Stimulated activated naive CD4-positive, alpha-beta T cell (primary cell): ENCODE measurements at regions not wholly inside any gene's neighbourhood (a gene's known extent, or its start where the extent isn't known, plus 50 kb on each side); places are given as distances from the start of the nearest gene placed in this dataset.
"Not testable (repeated sequence)": the region's sequence is repeated elsewhere in the genome, so short reads cannot be mapped to it uniquely, and the experiment has no call there.

Experiments used
- DNase-seq, 6 experiments: peaks; one replicate each; lab custom pipeline; 2025; lab: John Stamatoyannopoulos, UW

DNA sequence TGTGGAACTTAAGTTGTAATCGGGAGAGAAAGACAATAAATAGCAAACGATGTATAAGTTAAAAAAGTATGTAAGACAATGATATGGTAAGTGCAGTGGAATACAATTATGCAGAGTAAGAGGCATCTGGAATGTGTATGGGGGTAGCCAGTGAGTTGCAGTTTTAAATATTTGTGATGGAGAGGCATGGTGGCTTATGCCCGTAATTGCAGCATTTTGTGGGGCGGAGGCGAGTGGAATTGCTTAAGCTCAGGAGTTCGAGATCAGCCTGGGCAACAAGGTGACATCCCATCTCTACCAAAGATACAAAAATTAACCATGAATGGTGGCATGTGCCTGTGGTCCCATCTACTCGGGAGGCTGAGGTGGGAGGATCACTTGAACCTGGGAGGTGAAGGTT is 52.5 kb upstream of the WDFY3 start:
- no peak for DNase-seq

GRCh38 chr4:85019411-85019810 is 52.9 kb upstream of the WDFY3 start:
- DNase-seq, result no peak

DNA sequence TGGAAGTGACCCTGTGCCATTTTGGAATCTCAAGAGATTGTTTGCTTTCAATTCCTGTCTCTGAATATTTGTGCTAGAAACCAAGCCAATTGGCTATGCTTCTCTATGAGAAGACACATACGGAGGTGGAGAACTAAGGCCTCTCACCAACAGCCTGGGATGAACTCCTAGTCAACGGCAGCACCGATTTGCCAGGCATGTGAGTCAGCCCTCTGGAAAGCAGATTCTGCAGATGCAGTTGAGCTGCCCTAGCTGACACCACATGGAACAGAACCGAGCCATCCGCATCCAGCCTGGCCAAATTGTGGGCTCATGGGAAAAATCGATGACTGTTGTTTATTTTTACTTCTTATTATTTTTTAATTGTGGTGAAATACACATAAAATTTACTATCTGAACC is 58.2 kb upstream of the WDFY3 start:
- no peak for DNase-seq

- no peak for DNase-seq
These were observed 62.4 kb upstream of the WDFY3 start for GRCh38 chr4:85028910-85029309.

DNA sequence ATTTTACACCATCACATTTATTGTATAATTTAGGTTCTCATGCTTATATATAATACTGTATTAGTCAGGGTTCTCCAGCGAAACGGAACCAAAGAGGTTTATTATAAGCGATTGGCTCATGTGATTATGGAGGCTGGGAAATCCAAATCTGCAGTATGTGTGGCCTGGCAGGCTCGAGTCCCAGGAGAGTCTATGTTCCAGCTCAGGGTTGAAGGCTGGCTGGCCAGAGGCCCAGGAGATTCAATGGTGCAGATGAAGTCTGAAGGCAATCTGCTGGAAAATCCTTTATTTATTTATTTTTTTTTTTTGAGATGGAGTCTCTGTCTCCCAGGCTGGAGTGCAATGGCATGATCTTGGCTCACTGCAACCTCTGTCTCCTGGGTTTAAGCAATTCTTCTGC is 63.0 kb upstream of the WDFY3 start:
- no peak for DNase-seq

GRCh38 chr4:85030156-85030555 is 63.7 kb upstream of the WDFY3 start:
- no peak for DNase-seq

- not testable (repeated sequence) for DNase-seq
These were observed 67.3 kb upstream of the WDFY3 start for GRCh38 chr4:85033838-85034237.

- no peak for DNase-seq
These were observed 73.0 kb upstream of the WDFY3 start for GRCh38 chr4:85039526-85039925.

GRCh38 chr4:85043812-85044496 is 77.5 kb upstream of the WDFY3 start:
- DNase-seq, result not testable (repeated sequence)

- DNase-seq, result no peak
These were observed 84.2 kb upstream of the WDFY3 start for GRCh38 chr4:85050736-85051135.

DNA sequence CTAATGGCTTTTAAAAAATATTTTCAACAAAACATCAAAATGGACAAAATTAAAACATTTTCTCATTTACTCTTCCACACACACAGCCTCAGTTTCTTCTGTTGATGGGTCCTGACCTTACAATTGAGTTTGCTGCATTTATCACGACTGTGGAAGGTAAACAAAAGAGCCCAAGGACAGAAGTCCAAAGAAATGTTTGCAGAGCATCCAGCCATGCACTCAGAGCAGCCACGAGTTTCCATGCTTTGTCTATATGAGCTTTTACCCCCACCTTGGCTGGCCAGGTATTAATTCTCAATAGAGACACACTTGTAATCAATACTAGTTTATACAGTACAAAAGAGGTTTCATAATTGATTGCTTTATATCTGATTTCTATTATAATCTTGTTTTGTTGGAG is 85.0 kb upstream of the WDFY3 start:
- no peak for DNase-seq

GRCh38 chr4:85054925-85055324 is 88.4 kb upstream of the WDFY3 start:
- not testable (repeated sequence) for DNase-seq

DNA sequence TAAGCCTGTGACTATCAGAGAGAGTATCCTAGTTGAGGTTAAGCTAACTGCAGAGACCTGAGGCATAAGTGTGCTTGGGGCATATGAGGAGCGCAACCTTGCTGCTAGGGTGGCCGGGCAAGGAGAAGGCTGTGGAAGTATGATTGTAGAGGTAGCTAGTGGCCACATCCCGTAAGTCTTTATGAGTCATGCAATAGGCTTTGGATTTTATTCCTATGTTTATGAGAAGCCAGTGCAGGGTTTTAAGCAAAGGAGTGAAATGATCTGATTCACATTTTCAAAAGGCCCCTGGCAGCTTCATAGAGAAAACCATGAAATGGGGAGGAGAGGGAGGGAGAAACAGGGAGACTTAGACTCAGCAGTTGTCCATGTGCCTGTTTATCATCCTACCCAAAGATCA is 92.1 kb upstream of the WDFY3 start:
- no peak for DNase-seq

DNA sequence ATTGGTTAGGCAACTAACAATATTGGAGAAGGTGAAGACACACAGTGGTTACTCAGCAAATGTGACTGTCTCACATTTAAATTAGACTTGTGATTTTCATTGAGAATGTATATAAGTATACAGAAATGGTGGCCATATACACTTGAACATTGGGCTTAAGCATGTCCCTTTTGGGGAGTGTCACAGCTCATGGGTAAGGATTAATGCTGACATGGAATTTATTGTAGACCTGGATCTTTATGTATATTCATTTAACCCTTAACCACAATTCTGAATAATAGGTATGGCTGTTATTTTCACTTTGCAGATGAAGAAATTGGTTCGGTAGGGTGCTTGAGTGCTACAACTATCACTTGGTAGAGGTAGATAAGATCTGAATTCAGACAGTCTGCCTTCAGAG is 95.5 kb upstream of the WDFY3 start:
- DNase-seq, result no peak

GRCh38 chr4:85062466-85062865 is 96.0 kb upstream of the WDFY3 start:
- no peak for DNase-seq

DNA sequence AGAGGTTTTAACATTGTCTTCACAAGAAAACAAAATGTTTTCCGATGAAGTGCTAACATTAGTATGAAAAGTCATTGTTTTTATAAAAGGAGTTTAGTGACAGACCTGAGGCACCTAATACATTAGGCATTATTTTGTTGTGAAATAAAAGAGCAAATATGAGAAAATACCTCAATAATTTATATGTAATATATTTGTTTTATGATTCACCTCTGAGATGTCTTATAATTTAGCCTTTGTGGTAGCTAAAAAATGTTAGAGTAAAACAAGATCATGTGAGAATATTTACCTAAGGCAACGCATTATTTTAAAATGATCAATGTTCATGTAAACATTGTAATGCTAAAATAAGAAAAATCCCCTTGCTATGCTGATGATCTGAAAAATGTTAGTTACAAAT is 100.9 kb upstream of the WDFY3 start:
- DNase-seq, result no peak

DNA sequence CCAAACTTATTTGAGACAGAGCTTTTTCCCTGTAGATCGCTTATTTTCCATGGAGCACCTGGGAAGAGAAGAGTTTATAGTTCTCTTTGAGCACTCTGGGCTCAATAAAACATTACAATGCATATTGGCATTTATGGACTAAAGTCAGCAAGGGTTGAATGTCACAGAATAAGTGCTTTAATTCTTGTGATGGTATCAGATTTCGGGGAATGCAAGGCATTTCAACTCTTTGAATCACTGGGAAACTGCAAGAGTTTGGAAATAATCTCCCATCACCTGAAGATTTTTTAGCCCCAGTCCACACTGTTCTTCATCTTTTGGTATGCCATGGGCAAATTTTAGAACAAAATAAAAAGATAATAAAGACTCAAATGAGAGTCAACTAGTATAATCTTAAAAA is 111.5 kb upstream of the WDFY3 start:
- no peak for DNase-seq

- DNase-seq, result no peak
These were observed 114.7 kb upstream of the WDFY3 start for GRCh38 chr4:85081196-85081595.

- DNase-seq, result peak in 2 of 6 experiments; percentile 1 to 15
These were observed 118.0 kb upstream of the WDFY3 start for GRCh38 chr4:85084371-85085094.

DNA sequence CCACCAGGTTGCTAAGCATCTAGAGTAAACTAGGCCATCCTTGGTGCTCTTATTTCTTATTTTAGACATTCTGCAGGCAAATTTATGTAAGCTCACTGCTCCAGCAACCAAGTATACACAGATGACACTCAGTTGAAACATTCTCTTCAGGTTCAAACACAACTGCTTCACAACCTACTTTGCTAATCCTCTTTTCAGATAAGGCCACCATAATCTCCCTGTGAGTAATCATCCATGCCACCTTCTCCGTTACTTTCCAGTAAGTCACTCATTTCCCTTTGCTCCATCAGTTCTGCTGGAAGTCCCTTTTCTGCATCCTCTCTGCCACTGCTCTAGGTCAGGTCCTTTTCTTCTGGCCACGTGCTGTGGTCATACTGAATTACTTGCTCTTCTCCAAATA is 120.2 kb upstream of the WDFY3 start:
- DNase-seq, result no peak

DNA sequence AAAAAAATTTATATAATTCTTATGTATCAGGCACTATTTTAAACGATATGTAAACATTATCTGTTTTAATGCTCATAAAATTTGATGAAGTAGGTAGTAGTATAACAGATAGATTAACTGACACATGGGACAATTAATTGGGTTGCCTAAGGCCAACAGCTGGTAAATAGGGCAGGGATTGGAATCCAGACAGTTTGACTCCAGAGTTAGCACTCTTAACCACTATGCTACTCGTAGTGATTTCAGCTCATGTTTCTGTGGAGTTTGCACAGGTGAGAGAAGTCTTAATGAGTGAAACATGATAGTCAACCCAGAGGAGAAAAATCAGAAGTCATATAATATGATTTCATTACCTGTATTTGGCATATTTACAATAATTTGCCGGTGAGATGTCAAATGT is 126.0 kb upstream of the WDFY3 start:
- no peak for DNase-seq

GRCh38 chr4:85092943-85093342 is 126.5 kb upstream of the WDFY3 start:
- no peak for DNase-seq

DNA sequence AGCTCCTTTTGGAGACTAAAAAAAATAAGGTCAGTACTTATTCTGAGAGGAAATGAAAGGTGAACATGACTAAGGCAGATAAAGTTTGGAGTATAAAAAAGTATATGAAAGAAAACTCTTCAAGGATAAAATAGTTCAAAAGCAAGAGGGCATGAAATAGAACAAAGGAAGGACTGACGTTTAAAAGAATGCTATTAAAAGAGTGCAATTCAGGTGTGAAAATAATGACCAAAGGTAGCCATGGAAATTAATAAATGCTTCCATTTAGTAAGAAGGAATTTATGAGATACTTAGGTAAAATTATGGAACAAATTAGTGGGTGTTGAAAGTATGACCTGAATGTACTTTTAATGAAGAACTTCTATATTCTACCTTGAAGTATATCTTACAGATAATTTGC is 128.2 kb upstream of the WDFY3 start:
- no peak for DNase-seq

DNA sequence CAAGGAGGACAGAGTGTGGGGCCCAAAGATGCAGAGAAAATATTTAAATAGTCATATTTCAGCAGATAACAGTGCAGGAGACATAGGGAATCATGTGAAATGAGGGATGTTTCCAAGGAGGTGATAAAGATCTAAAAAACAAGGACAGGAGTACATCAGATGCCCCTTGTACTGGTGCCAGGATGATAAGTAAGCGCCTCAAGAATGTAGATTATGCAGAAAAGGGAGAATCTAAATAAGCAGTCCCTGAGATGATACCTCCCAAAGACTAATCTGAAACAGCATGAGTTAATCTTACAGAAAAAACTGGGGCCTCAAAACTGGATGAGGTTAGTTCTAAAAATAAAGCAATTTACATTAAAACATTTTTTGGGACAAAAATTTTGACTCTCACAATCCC is 136.1 kb upstream of the WDFY3 start:
- no peak for DNase-seq
